Umbilical cord (tissue), 1 donor: ENCODE measurements at regions not wholly inside any gene's neighbourhood (a gene's known extent, or its start where the extent isn't known, plus 50 kb on each side); places are given as distances from the start of the nearest gene placed in this dataset.
"Not testable (repeated sequence)": the region's sequence is repeated elsewhere in the genome, so short reads cannot be mapped to it uniquely, and the experiment has no call there.

Experiments used
- DNase-seq: peaks from one replicate; pipeline ENCODE4 v3.0.0-alpha.2; 2015; ENCODE audit warnings: low spot score

- DNase-seq = no peak
Observed at GRCh38 chr12:131613186-131613585, 97.7 kb upstream of the SFSWAP start.

GRCh38 chr12:131613678-131614077, 97.2 kb upstream of the SFSWAP start:
- no peak for DNase-seq

DNA sequence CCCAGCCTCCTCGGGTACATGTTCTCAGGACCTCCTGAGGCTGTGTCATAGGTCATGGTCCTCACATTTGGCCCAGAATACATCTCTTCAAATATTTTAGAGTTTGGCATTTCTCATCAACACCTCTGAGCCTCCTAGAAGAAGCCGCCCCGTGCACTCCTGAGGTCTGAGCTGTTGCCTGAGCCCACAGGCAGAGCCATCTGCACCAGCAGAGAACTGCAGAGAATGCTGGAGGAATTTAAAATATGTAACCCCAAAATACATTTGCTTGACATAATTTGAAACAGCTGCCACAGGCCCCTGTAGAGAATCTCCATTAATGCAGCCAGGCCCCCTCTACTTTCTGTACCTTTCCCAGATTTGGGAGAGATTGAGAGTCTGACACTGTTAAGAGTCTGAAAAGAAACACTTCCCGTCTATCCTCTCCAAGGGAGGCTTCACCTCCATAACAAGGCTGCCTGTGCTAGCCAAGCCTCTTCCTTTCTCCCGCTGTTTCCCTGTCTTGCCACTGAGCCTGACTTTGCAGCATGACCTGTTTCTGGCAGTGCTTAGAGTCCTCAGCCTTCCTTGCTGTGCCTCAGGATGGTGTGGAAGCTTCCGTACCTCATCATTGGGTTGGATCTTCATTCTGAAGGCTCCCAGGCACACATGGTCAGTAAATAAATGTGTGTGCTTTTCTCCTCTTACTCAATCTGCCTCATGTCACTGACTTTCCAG, 95.4 kb upstream of the SFSWAP start:
- DNase-seq = peak; percentile 22

- no peak for DNase-seq
Observed at GRCh38 chr12:131616043-131616700, 94.7 kb upstream of the SFSWAP start.

DNA sequence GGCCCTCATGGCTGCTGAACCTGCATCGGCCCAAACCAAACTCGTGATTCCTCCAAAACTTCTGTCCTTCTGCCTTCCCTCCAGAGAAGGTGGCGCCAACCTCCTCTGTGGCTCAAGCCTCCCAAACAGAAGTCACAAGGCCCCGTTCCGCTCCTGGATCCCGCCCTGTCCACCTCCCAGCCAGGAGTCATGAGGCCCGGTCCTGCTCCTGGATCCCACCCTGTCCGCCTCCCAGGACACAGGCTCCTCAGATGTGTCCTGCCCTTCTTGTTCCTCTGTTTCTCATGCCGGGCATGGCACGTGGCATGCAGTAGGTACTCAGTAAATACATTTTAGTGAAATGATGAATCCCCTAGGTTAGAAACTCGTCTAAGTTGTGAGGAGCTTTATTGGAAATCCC, 94.2 kb upstream of the SFSWAP start:
- DNase-seq = no peak

DNA sequence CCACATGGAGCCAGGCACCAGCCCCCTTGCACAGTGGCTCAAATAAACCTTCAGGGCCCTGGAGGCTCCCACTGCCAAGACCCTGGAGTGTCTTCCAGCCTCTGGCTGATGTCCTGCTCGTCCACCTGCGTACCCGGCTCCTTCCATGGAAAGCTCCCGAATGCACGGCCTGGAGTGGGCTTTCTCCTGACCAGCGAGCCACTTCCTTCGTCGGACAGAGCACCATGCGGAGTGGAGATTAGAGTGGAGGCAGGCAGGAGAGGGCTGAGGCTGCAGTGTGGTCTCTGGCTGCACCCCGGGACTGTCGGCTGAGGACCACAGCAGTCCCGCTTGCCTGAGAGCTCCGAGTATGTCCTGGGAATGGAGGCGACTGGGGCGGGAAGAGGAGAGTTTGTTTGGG, 93.7 kb upstream of the SFSWAP start:
- DNase-seq = no peak

DNA sequence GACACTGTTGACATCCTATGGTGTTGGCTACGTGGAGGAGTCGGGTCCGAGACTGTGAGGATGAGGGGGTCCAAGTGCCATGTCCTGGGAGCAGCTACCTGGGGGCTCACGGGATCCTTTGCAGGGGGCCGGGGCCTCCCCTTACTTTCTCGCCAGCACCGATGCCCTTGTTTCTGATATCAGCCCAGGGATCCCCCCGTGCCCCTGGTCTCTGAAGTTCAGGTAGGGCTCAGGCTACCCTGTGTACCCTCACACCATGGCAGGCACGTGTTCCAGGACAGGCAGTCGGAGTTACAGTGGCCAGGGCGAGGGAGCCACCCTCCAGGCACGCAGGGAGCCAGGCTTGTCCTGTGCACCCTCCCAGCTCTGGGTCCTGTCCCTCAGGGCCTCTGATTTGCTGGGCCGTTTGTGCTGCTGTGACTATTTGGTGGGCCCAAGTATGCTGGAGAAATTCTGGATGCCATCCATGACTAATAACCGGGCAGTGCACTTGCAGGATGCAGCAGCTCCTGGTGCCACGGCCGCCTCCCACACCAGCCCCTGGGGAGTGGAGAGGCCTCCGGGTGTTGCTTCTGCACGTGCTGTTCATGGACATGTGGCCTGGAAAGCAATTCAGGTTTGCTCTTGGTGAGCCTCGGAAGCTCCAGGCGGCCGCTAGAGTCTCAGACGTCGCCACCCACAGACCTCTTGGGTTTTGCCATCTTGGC, 93.1 kb upstream of the SFSWAP start:
- no peak for DNase-seq

DNA sequence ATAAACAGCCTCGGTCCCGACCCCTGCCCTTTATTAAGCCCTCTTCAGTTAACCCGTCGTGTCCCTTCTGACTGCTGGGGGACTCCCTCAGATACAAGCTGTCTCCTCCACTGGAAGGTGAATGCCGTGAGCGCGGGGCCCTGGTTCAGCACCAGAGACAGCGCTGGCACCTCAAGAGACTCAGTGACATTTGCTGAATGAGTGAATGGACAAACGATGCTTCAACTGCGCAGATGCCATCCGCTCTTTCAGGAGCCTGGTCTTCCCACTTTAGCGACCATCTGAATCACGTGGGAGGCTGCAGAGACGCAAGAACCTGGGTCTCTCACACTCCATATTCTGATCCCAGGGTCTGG, 92.6 kb upstream of the SFSWAP start:
- no peak for DNase-seq

DNA sequence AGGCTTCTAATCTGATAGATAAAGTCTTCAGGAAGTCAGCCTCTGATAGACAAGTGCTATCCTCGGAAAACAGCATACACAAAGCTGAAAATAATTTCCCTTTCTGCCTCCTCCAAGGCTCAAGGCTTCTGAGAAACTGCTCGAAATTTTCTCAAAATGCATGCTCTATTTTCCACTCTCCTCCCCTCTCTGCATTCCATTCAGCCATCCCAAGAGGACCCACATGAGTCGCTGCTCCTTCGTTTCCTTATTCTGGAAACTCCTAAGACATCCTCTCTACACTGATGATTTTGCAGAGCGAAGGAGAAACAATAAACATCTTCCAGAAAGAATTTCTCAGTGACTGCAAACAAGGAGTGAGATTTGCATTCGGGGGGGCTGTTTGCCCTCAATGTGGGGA, 92.2 kb upstream of the SFSWAP start:
- no peak for DNase-seq

GRCh38 chr12:131619106-131619642, 91.7 kb upstream of the SFSWAP start:
- no peak for DNase-seq

- DNase-seq = no peak
Observed at GRCh38 chr12:131619736-131620506, 91.0 kb upstream of the SFSWAP start.

GRCh38 chr12:131620520-131620919, 90.4 kb upstream of the SFSWAP start:
- DNase-seq = no peak

DNA sequence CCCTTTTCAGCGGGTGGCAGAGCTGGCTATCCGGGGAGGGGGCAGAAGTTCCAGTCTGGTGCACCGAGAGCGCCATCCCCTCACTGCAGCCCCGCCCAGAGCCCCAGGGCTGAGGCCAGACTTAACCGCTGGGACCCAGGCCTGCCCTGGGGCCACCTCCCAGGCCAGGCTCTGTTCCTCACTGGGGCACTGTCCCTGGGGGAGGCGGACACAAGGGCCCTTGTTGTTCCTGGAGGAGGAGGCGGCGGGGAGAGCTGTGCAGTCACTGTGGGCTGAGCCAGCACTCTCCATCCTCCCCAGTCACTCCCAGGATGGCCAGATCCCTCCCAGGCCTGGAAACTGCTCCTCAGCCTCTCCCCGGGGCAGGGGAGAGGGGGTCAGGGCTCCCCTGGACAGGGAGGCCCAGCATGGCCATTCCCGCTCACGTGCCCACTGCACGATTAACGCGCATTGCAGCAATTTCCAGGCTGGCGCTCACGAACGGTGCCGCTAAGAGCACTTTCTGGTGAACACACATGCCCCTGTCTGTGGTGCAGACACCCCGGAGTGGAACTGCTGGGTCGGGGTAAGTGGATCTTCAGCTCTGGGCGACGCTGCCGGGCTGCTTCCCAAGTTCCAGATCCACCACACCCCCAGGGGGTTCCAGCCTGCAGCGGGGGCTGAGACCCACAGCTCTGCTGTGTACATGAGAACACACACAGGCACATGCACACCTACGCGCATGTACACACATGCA, 89.8 kb upstream of the SFSWAP start:
- DNase-seq = no peak

DNA sequence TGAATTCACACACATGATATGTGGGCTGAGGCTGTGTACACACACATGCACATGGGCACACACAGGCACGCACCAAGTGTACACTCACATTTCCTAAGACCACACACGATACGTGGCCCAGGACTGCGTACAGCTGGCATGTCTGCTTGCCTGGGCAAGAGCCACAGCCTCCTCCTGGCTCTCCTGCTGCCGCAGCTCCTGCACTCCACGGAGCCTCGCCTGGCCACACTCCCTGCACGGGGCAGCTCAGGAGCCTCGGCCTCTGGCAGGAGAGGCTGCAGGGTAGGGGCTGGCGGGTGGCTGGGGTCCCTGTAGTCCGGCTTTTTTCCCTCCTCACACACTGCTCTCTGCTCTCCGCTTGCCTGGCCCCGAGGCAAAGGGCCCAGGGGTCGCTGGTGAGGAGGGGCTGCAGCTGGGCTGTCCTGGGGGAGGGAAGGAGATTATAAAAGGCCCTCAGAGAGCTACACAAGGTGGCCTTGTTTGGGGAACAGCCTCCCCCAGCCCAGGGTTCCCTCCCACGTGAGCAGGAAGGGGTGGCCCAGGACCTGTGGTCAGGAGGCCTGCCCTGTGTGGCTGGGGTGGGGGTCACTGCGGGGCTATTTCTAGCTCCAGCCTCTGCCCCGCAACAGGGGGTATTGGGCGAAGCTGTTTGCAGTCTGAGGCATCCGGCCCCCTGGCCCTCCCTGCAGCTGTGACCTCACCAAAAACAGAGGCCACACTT, 89.0 kb upstream of the SFSWAP start:
- no peak for DNase-seq

GRCh38 chr12:131622422-131622955, 88.4 kb upstream of the SFSWAP start:
- DNase-seq = no peak

DNA sequence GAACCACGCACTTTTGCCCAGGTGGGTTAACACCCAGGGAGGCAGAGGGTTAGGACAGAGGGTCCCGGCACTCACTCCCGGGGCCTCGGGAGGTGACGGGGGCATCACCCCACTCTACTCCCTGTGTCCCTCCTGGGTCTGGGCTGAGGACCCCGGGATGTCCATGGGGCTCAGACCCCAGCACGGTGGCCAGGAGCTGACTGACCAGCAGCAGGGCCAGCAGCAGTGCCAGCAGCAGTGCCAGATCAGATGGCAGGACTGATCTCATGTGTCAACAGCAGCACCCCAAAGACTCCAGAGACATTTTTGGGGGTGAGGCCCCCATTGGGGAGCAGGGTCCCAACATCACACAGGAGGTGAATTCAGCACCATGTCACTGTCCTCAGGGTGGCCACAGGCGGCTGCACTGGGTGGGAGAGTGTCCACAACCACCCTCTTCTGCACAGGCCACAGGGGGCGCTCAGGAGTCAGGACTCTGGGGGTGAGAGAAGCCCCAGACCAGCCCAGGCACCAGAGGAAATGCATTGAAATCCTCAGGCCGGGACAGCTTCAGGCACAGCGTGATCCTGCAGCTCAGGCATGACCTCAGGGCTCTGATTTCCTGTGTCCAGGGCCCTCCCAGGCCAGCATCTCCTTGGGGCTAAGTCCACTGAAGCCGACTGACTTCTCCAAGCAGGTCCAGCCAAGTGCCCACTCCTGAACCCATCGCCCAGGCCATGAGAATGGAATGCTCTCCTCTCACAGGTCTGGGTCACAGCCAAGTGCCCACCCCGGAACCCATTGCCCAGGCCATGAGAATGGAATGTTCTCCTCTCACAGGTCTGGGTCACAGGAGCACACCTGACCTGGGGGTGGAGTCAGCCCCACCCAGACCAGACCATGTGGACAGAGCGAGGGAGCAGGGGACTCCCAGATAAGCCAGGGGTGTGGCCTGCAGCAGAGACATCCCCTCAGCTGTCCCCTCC, 87.2 kb upstream of the SFSWAP start:
- not testable (repeated sequence) for DNase-seq

GRCh38 chr12:131624369-131624739, 86.5 kb upstream of the SFSWAP start:
- DNase-seq = not testable (repeated sequence)

DNA sequence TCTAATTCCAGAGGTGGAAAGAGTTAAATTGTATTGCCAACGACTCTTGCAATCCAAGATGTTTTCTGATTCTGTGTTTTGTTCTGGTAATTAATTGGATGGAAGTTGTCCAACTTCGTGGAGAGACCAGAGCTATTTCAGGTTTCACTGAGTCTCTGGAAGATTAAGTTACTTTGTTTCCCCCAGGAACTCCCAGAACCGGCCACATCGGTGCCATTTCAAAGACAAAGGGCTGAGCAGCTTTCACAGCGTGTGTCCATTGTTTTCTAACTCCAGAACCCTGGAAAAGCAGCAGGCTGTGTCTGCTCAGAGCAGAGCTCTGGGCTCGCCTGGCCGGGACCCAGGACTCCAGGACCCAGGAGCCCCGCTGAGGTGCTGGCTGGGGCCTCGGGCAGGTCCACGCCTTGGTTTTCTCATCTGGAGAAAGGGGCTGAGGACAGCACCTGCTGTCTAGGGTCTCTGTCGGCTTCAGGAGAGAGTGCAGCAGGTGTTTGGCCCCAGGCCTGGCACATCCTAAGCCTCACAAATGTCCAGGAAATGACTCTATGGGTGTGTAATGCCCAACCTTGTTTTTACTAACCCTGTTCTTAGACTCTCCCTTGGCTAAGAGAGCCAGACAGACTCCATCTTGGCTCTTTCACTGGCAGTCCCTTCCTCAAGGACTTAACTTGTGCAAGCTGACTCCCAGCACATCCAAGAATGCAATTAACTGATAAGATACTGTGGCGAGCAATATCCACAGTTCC, 86.0 kb upstream of the SFSWAP start:
- not testable (repeated sequence) for DNase-seq
